ENCODE measurements at regions not wholly inside any gene's neighbourhood (a gene's known extent, or its start where the extent isn't known, plus 50 kb on each side); places are given as distances from the start of the nearest gene placed in this dataset.
"Not testable (repeated sequence)": the region's sequence is repeated elsewhere in the genome, so short reads cannot be mapped to it uniquely, and the experiment has no call there.

DNA sequence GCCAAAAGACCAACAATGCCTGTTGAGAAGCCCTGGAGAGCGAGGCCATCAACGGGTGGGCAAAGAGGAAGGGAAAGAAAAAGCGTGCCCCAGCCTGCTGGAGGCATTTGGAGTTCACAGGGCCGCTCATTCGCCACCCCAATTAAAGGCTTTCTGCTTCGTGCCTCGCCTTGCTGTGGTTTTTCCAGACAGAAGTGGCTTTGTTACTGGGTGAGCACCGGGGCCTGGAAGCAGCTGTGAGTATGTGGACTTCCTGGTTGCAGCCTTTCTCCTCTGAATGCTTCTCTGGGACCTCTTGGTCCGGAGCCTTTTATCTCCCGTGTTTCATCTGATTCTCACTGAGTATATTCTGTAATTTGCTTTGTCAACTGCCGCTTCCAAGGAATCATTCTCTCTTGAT is 118.1 kb upstream of the EGR2 start:
- no peak for DNase-seq (ENCODE audit: low spot score)

DNA sequence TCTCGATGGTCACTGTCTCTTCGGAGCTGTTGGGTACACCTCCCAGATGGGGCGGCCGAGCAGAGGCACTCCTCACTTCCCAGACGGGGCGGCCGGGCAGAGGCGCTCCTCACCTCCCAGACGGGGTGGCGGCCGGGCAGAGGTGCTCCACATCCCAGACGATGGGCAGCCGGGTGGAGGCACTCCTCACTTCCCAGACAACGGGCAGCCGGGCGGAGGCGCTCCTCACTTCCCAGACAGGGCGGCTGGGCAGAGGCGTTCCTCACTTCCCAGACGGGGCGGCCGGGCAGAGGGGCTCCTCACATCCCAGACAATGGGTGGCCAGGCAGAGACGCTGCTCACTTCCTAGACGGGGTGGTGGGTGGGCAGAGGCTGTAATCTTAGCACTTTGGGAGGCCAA is 112.6 kb upstream of the EGR2 start:
- not testable (repeated sequence) for DNase-seq (ENCODE audit: low spot score)

DNA sequence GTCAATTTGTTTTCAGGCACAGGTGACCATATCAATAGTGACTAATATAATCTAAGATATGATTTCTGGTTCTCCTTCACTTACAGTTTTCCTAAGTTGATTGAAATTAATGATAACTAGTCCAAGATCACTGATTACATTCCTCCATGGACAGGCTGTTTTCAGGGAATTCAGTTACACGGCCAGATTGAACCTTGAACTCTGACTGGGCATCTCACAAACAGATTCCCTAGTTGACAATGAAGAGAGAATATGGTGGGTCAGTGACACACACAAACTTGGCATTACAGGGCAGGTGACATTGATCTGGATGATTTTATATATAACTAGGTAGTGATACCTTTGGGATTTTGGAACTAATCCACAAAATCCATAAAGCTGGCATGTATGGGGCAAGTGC is 110.2 kb upstream of the EGR2 start:
- no peak for DNase-seq (ENCODE audit: low spot score)

DNA sequence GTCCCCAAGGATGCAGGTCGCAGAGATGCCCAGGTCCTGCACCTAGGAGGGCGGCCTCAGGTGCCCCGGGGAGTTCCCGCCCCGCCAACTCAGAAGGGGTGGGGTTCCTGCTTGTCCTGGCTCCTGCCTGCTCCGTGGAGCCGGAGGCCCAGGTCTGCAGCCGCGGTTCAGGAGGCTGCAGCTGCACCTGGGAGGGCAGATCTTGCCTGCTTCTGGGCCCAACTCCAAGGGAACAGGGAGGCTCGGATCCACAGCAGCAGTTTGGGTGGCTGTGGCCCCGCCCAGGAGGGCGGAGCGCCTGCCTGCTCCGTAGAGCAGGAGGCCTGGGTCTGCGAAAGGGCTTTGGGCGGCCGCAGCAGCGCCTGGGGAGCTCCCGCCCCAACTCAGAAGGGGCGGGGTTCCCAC is 108.2 kb upstream of the EGR2 start:
- no peak for DNase-seq (ENCODE audit: low spot score)

- DNase-seq (ENCODE audit: low spot score): no peak
Measured at GRCh38 chr10:62919776-62920175, 103.6 kb upstream of the EGR2 start.

- no peak for DNase-seq (ENCODE audit: low spot score)
Measured at GRCh38 chr10:62917475-62918238, 101.5 kb upstream of the EGR2 start.

GRCh38 chr10:62916141-62916603 is 100.0 kb upstream of the EGR2 start:
- no peak for DNase-seq (ENCODE audit: low spot score)

DNA sequence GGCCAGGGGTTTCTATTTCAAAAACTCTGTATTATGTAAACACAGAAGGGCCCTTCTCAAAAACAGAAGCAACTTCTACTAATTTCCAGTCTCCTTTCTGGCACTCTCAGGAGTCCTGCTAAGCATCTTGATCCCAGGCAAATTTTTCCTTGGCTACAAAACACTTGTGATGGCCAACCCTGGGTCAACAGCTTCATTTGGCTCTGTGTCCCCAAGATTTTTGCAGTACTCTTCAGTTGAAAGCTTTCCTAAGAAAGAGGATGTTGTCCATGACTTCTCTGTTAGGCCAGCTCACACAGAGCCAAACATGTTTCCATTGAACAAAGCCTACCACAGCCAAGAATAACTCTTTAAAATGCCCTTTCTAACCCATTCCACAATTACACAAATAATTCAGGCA is 99.0 kb upstream of the EGR2 start:
- DNase-seq (ENCODE audit: low spot score): no peak

DNA sequence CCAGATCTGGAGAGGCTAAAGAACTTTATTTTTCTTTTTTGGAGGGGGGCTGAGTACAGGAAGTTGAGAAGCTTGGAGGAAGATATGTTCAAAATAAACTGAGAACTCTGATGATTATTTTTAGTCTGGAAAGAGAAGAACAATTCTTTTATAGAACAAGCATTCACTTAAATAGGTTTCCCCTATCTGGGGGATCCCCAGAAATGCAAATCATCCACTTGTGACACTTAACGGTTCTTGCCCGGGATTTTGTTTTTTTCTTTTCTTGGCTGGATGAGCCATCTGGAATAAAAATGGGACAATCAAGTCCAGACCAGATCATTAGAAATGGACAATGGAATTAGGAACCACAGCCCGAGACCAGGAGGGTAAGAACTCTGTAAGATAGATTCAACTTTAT is 95.9 kb upstream of the EGR2 start:
- no peak for DNase-seq (ENCODE audit: low spot score)

GRCh38 chr10:62911210-62911963 is 95.2 kb upstream of the EGR2 start:
- DNase-seq (ENCODE audit: low spot score): no peak

- no peak for DNase-seq (ENCODE audit: low spot score)
Measured at GRCh38 chr10:62907470-62908212, 91.5 kb upstream of the EGR2 start.

- no peak for DNase-seq (ENCODE audit: low spot score)
Measured at GRCh38 chr10:62904281-62904875, 88.2 kb upstream of the EGR2 start.

- DNase-seq (ENCODE audit: low spot score): no peak
Measured at GRCh38 chr10:62903828-62904227, 87.7 kb upstream of the EGR2 start.

DNA sequence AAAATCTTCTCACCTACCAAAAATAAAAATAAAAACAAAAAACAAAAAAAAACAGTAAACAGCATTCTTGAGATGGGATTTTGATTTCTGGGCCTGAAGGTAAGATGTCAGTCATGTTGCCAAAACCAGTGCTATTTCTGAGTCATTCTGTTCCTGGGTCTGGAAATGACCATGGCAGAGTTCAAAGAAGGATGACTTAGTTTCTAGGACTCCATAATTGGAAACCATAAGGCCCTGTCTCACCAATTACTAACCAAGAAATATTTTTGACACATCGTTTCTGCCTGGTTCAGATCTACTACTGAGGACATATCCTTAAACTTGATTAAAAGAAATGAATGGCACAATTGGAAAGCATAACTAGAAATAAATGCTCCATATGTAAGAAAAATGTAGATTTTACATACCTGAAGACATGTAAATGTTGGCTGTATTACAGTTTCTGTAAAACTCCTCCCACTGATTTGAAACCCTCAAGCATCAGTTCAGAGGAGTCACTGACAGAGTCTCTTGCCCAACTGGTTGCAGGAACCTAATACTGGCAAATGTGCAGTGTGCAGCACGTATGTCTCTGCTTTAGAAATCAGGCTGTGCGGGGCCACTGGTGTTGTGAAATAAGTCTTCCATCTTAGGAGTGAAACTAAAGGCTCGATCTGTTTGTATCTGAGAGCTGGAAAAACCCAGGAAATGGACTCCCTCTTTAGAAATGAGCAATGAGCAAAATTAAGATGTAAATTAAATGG is 84.8 kb upstream of the EGR2 start:
- no peak for DNase-seq (ENCODE audit: low spot score)

DNA sequence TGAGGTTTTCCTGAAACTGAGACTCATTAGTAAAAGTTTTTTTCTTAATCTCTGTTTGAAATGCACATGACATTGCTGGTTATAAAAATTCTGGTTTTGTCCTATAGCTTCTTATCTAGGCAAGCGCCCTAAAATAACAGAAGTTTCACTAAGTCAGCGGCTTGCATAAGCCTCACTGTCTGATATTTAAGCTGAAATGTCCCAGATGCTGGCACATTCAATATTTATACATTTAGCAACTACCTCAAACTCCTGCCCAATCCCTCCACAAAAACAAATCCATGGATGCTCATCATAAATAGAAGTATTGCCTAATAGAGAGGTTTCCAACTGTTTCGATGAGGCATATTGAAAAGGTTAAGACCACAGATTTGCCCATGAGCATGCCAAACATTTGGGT is 83.1 kb upstream of the EGR2 start:
- no peak for DNase-seq (ENCODE audit: low spot score)

DNA sequence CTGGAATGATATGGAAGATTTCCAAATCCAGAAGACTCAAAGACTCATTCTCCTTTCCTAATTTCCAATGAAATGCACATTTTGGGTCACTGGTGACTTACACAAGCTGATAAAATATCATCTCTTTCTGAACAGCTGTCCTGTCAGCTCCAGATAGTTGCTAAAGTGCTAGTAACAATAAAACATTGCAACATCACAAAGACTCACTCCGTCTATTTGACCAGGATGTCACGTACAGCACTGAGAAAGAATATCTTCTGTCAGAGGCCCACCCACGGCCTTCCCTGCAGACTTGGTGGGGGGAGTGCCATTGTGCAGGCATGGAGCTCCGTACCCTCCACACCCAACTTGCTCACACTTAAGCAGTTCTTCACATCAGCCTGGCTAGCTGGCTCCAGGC is 78.9 kb upstream of the EGR2 start:
- DNase-seq (ENCODE audit: low spot score): no peak

- DNase-seq (ENCODE audit: low spot score): no peak
Measured at GRCh38 chr10:62894156-62894555, 78.0 kb upstream of the EGR2 start.

DNA sequence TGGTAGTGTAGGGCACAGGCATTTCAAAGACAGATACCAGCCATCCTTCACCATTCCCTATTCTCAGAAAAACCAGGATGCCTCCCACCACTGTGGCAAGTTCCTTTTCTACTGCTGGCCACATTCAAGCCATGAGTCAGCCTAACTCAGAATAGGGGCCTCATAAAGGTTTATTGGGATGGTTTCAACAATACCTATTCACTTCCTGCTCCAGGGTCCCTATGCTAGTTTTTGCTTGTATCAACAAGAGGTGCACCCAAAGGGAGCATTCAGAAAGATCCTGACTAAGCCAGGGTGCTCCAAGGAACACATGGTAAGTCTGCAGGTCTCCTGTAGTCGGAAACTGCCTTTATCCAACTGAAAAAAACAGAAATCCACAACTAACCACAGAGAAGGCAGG is 76.9 kb upstream of the EGR2 start:
- DNase-seq (ENCODE audit: low spot score): no peak

- DNase-seq (ENCODE audit: low spot score): no peak
Measured at GRCh38 chr10:62890395-62890794, 74.2 kb upstream of the EGR2 start.

DNA sequence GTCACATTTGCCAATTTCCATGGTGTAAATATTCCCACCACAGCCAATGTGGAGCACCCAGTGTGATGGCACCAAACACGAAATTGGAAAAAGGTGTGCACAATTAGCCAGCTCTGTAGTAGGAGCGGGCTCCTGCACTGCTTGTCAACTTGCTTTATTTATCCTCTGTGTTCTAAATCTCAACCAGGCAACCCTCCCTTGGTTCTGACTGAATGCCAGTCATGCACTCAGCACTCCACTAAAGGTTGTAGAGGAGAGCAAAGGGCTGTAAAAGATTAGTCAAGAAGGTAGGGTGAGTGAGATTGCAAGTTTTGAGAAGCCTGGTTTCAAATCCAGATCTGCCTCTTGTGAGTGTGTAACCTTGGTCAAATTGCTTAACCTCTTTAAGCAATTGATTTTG is 71.5 kb upstream of the EGR2 start:
- DNase-seq (ENCODE audit: low spot score): no peak

Measured in SK-N-DZ (cell line).